ENCODE measurements at regions not wholly inside any gene's neighbourhood (a gene's known extent, or its start where the extent isn't known, plus 50 kb on each side); places are given as distances from the start of the nearest gene placed in this dataset.
A peak's percentile ranks its signal among the peaks of the same experiment; 100 is the strongest.

DNA sequence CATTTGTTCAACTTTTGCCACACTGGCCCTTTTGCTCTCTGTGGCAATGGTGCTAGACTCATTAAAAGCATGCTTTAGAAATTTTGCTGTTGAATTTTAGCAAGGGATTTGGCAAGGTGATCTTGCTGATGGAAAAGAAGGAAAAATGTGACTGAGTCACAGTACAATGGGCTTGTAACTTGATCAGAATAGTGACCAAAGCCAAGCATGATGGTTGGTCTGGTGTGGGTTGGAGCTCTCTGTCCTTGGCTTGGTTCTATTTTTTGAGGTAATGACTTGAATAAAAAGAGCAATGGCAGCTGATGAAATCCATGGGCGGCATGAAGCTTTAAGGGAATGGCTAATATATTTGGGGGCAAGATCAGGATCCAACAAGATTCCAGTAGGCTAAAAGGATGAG, 114.4 kb upstream of the ZNF366 start:
- Histone ChIP-seq H3K36me3 (ENCODE audit: insufficient read depth, low read length) (no peaks in the 10 kb centered on the region), H3K9me3 (ENCODE audit: low read length) (no peaks in the 10 kb centered on the region), H3K79me2 (ENCODE audit: low read length) (no peaks in the 10 kb centered on the region), H3K9me2 (replicated peaks; ENCODE audit: insufficient read depth, low read length) (no peaks in the 10 kb centered on the region), H3K4me1 (ENCODE audit: low read length) (no peaks in the 10 kb centered on the region), H3K27ac (ENCODE audit: low read length) (no peak overlapping the region), H3K9ac (ENCODE audit: low read length) (no peak overlapping the region), H3K4me2 (ENCODE audit: low read depth, low read length, poor library complexity, severe bottlenecking) (no peak overlapping the region), H3K4me3 (ENCODE audit: low read length) (no peak overlapping the region), H3K27me3 (ENCODE audit: low read length) (no peaks in the 10 kb centered on the region), H4K20me1 (ENCODE audit: insufficient read depth, low read depth, low read length) (no peaks in the 10 kb centered on the region), H2AFZ (ENCODE audit: low read length) (no peak overlapping the region)
- DNase-seq: no peak

DNA sequence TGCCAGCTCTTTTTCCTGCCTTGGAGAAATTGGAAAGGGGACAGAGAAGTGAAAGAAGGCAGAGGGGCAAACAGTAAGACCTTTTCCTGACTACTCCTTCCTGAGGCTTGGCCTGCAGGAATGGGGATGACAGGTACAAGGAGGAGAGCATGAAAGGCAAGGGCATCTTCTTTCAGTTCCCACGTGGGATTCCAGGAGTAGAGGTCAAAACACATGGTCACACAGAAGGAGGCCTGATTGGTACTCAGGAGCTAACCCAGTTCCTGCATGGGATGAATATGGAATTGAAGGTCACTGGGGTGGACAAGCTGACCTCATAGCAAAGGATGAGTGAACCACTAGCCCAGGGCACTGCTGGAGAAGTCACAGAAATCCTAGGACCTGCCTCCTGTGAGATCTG, 112.5 kb upstream of the ZNF366 start:
- Histone ChIP-seq H3K9me2 (replicated peaks; ENCODE audit: insufficient read depth, low read length) (no peaks in the 10 kb centered on the region), H3K36me3 (ENCODE audit: insufficient read depth, low read length) (no peaks in the 10 kb centered on the region), H4K20me1 (ENCODE audit: insufficient read depth, low read depth, low read length) (no peaks in the 10 kb centered on the region), H2AFZ (ENCODE audit: low read length) (no peak overlapping the region), H3K4me2 (ENCODE audit: low read depth, low read length, poor library complexity, severe bottlenecking) (no peak overlapping the region), H3K9ac (ENCODE audit: low read length) (no peak overlapping the region), H3K27ac (ENCODE audit: low read length) (no peak overlapping the region), H3K4me3 (ENCODE audit: low read length) (no peak overlapping the region), H3K27me3 (ENCODE audit: low read length) (no peaks in the 10 kb centered on the region), H3K79me2 (ENCODE audit: low read length) (no peaks in the 10 kb centered on the region), H3K9me3 (ENCODE audit: low read length) (no peaks in the 10 kb centered on the region), H3K4me1 (ENCODE audit: low read length) (no peaks in the 10 kb centered on the region)
- DNase-seq: no peak

DNA sequence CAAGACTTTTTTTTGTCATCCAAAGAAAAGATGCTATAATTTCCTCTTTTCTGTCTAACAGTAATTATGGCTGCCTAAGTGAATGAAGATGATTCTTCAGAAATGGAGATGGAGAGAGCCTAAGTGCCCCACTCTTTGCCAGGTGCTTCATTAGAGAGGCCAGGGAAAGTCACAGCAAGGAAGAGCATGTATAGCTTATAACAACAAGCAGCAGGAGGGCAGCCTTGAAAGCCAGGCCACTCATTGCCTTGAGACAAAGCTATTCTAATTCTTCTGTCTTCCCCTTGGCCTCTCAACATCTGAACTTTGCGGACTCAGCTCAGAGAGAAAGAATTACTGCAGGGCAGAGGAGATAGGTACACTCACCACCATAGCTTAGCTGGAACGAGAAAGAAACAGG, 112.0 kb upstream of the ZNF366 start:
- no peak overlapping the region for H3K27ac ChIP-seq (ENCODE audit: low read length)
- H4K20me1 ChIP-seq (ENCODE audit: insufficient read depth, low read depth, low read length): no peaks in the 10 kb centered on the region
- no peaks in the 10 kb centered on the region for H3K79me2 ChIP-seq (ENCODE audit: low read length)
- no peaks in the 10 kb centered on the region for H3K9me3 ChIP-seq (ENCODE audit: low read length)
- H3K27me3 ChIP-seq (ENCODE audit: low read length): no peaks in the 10 kb centered on the region
- H3K4me3 ChIP-seq (ENCODE audit: low read length): no peak overlapping the region
- no peak overlapping the region for H3K4me2 ChIP-seq (ENCODE audit: low read depth, low read length, poor library complexity, severe bottlenecking)
- no peaks in the 10 kb centered on the region for H3K36me3 ChIP-seq (ENCODE audit: insufficient read depth, low read length)
- no peak overlapping the region for H2AFZ ChIP-seq (ENCODE audit: low read length)
- no peaks in the 10 kb centered on the region for H3K9me2 ChIP-seq (replicated peaks; ENCODE audit: insufficient read depth, low read length)
- no peak overlapping the region for H3K9ac ChIP-seq (ENCODE audit: low read length)
- no peaks in the 10 kb centered on the region for H3K4me1 ChIP-seq (ENCODE audit: low read length)
- no peak for DNase-seq

DNA sequence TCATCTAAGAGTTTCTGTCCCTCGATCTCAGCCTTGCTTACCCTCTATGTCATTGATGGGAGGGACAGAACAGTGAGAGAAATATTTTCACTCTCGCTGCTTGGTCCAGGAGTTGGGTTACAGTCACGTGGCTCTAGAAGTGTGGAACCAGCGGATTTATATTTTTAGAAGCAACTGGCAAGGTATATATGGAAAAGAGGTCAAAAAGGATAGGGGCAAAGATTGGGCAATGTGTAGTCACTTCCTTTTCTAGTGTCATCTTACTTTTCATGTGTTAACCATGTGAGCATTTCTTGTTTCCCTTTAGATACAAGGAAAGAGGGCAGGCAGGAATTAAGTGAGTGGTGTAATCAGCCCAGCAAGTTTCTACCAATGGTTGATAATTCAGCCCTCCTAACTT, 111.5 kb upstream of the ZNF366 start:
- Histone ChIP-seq H3K36me3 (ENCODE audit: insufficient read depth, low read length) (no peaks in the 10 kb centered on the region), H3K79me2 (ENCODE audit: low read length) (no peaks in the 10 kb centered on the region), H3K27me3 (ENCODE audit: low read length) (no peaks in the 10 kb centered on the region), H3K9me2 (replicated peaks; ENCODE audit: insufficient read depth, low read length) (no peaks in the 10 kb centered on the region), H3K9me3 (ENCODE audit: low read length) (no peaks in the 10 kb centered on the region), H3K27ac (ENCODE audit: low read length) (no peak overlapping the region), H3K9ac (ENCODE audit: low read length) (no peak overlapping the region), H2AFZ (ENCODE audit: low read length) (no peak overlapping the region), H3K4me3 (ENCODE audit: low read length) (no peak overlapping the region), H3K4me2 (ENCODE audit: low read depth, low read length, poor library complexity, severe bottlenecking) (no peak overlapping the region), H3K4me1 (ENCODE audit: low read length) (no peaks in the 10 kb centered on the region), H4K20me1 (ENCODE audit: insufficient read depth, low read depth, low read length) (no peaks in the 10 kb centered on the region)
- no peak for DNase-seq

DNA sequence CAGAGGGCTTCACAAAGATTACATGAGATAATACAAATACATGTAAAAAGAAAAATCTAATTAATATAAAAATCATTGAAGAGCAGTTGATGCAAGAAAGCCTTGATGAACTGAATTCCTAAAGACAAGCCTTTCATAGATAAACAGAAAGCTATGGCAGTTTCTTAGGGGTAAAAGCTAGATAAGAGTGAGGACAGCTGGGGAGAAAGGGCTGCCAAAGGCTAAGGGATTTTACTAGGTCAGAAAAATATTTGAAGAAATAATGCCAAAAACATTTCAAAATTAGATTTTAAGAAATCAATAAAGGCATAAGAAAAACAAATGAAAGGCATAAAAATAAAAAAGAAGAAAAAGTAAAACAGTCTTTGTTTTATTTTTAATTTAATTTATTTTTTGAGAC, 107.9 kb upstream of the ZNF366 start:
- H3K4me1 ChIP-seq (ENCODE audit: low read length): no peaks in the 10 kb centered on the region
- no peak overlapping the region for H3K4me2 ChIP-seq (ENCODE audit: low read depth, low read length, poor library complexity, severe bottlenecking)
- no peaks in the 10 kb centered on the region for H3K27me3 ChIP-seq (ENCODE audit: low read length)
- no peak overlapping the region for H2AFZ ChIP-seq (ENCODE audit: low read length)
- H3K9ac ChIP-seq (ENCODE audit: low read length): no peak overlapping the region
- H3K79me2 ChIP-seq (ENCODE audit: low read length): no peaks in the 10 kb centered on the region
- H3K36me3 ChIP-seq (ENCODE audit: insufficient read depth, low read length): no peaks in the 10 kb centered on the region
- H3K9me2 ChIP-seq (replicated peaks; ENCODE audit: insufficient read depth, low read length): no peaks in the 10 kb centered on the region
- no peaks in the 10 kb centered on the region for H3K9me3 ChIP-seq (ENCODE audit: low read length)
- DNase-seq: no peak
- no peaks in the 10 kb centered on the region for H4K20me1 ChIP-seq (ENCODE audit: insufficient read depth, low read depth, low read length)
- no peak overlapping the region for H3K4me3 ChIP-seq (ENCODE audit: low read length)
- no peak overlapping the region for H3K27ac ChIP-seq (ENCODE audit: low read length)

DNA sequence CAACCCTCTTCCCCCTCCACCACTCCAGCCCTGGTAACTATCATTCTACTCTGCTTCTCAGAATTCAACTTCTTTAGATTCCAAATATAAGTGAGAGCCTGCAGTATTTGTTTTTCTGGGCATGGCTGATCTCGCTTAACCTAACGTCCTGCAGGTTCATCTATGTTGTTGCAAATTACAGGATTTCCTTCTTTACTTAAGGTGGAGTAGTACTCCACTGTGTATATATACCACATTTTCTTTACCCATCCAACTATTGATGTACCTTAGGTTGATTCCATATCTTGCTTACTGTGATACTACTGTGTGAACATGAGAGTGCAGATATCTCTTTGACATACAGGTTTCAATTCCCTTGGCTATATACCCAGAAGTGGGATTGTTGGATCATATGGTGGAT, 106.3 kb upstream of the ZNF366 start:
- no peak overlapping the region for H3K27ac ChIP-seq (ENCODE audit: low read length)
- DNase-seq: no peak
- no peaks in the 10 kb centered on the region for H3K27me3 ChIP-seq (ENCODE audit: low read length)
- no peaks in the 10 kb centered on the region for H3K36me3 ChIP-seq (ENCODE audit: insufficient read depth, low read length)
- no peaks in the 10 kb centered on the region for H3K9me2 ChIP-seq (replicated peaks; ENCODE audit: insufficient read depth, low read length)
- no peak overlapping the region for H2AFZ ChIP-seq (ENCODE audit: low read length)
- no peaks in the 10 kb centered on the region for H4K20me1 ChIP-seq (ENCODE audit: insufficient read depth, low read depth, low read length)
- no peaks in the 10 kb centered on the region for H3K79me2 ChIP-seq (ENCODE audit: low read length)
- no peak overlapping the region for H3K4me3 ChIP-seq (ENCODE audit: low read length)
- no peaks in the 10 kb centered on the region for H3K4me1 ChIP-seq (ENCODE audit: low read length)
- no peak overlapping the region for H3K9ac ChIP-seq (ENCODE audit: low read length)
- H3K9me3 ChIP-seq (ENCODE audit: low read length): no peaks in the 10 kb centered on the region
- no peak overlapping the region for H3K4me2 ChIP-seq (ENCODE audit: low read depth, low read length, poor library complexity, severe bottlenecking)

DNA sequence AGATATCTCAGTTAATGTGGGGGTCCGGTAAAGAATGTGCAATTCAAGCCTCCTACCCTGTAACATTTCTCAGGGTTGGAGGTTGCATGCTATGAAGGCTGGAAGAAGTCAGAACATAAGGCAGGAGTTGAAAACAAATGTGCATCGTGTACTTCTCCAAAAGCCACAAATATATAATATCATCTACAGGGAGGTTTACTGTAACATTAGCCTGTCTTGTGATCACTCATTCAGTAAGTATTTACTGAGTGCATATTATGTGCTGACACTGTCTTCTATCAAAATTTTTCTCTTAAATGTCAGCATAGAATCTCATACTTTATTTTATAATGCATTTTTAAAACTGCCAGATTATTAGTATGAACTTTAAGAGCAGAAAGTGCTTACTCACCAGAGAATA, 105.6 kb upstream of the ZNF366 start:
- Histone ChIP-seq H3K4me2 (ENCODE audit: low read depth, low read length, poor library complexity, severe bottlenecking) (no peak overlapping the region), H4K20me1 (ENCODE audit: insufficient read depth, low read depth, low read length) (no peaks in the 10 kb centered on the region), H3K9me2 (replicated peaks; ENCODE audit: insufficient read depth, low read length) (no peaks in the 10 kb centered on the region), H3K27me3 (ENCODE audit: low read length) (no peaks in the 10 kb centered on the region), H2AFZ (ENCODE audit: low read length) (no peak overlapping the region), H3K79me2 (ENCODE audit: low read length) (no peaks in the 10 kb centered on the region), H3K9ac (ENCODE audit: low read length) (no peak overlapping the region), H3K9me3 (ENCODE audit: low read length) (no peaks in the 10 kb centered on the region), H3K36me3 (ENCODE audit: insufficient read depth, low read length) (no peaks in the 10 kb centered on the region), H3K27ac (ENCODE audit: low read length) (no peak overlapping the region), H3K4me1 (ENCODE audit: low read length) (no peaks in the 10 kb centered on the region), H3K4me3 (ENCODE audit: low read length) (no peak overlapping the region)
- DNase-seq: no peak

DNA sequence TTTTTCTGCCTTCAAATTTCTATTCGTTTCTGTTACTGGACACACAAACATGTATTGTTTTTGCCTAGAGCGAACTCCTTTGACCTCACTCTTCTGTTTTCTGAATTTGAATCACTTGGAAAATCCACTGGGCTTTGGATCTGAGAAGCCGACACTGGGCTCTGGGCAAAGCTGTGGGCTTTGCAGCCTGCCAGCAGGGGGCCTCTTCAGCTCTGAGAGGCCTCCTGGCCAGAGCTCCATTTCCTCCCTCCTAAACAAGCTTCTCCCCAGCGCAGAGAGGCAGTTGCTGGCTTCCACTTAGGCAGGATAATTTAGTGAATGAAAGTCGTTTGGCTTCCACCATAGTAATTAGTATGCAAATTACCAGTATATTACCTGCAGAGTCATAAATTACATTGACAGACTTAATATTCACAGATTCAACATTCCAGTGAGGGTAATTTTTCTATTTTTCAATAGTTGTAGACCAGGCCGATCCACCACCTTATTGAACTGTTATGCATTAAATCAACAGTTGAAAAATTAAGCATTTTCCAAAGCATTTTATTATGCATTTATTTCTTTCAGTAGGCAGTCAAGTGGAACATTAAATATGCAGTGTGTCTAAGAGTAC, 104.0 kb upstream of the ZNF366 start:
- H3K4me2 ChIP-seq (ENCODE audit: low read depth, low read length, poor library complexity, severe bottlenecking): no peak overlapping the region
- H3K36me3 ChIP-seq (ENCODE audit: insufficient read depth, low read length): no peaks in the 10 kb centered on the region
- no peaks in the 10 kb centered on the region for H3K9me3 ChIP-seq (ENCODE audit: low read length)
- H3K9ac ChIP-seq (ENCODE audit: low read length): no peak overlapping the region
- no peak overlapping the region for H2AFZ ChIP-seq (ENCODE audit: low read length)
- H3K27ac ChIP-seq (ENCODE audit: low read length): no peak overlapping the region
- no peaks in the 10 kb centered on the region for H3K27me3 ChIP-seq (ENCODE audit: low read length)
- H3K79me2 ChIP-seq (ENCODE audit: low read length): no peaks in the 10 kb centered on the region
- peak; percentile 77 for DNase-seq
- H3K9me2 ChIP-seq (replicated peaks; ENCODE audit: insufficient read depth, low read length): no peaks in the 10 kb centered on the region
- H4K20me1 ChIP-seq (ENCODE audit: insufficient read depth, low read depth, low read length): no peaks in the 10 kb centered on the region
- no peaks in the 10 kb centered on the region for H3K4me1 ChIP-seq (ENCODE audit: low read length)
- no peak overlapping the region for H3K4me3 ChIP-seq (ENCODE audit: low read length)

DNA sequence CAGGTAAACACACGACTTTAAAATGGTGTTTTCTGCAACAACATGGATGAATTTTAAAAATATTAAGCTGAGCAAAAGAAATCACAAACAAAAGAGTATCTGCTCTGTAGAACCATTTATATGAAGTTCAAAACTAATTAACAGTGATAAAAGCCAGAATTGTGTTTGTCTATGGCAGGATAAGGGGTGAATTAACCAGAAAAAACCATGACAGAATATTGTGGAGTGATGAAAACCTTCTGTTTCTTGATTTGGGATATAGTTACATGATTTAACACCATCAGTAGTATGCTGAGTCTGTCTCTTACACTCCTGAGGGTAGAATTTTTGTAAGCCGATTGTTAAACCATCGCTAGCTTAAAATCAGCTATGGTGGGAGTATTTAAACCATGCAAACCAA, 101.7 kb upstream of the ZNF366 start:
- H3K79me2 ChIP-seq (ENCODE audit: low read length): no peaks in the 10 kb centered on the region
- no peaks in the 10 kb centered on the region for H3K4me1 ChIP-seq (ENCODE audit: low read length)
- H3K27ac ChIP-seq (ENCODE audit: low read length): no peak overlapping the region
- H3K27me3 ChIP-seq (ENCODE audit: low read length): no peaks in the 10 kb centered on the region
- DNase-seq: no peak
- H3K36me3 ChIP-seq (ENCODE audit: insufficient read depth, low read length): no peaks in the 10 kb centered on the region
- no peak overlapping the region for H3K9ac ChIP-seq (ENCODE audit: low read length)
- H4K20me1 ChIP-seq (ENCODE audit: insufficient read depth, low read depth, low read length): no peaks in the 10 kb centered on the region
- no peak overlapping the region for H3K4me3 ChIP-seq (ENCODE audit: low read length)
- H3K4me2 ChIP-seq (ENCODE audit: low read depth, low read length, poor library complexity, severe bottlenecking): no peak overlapping the region
- no peaks in the 10 kb centered on the region for H3K9me3 ChIP-seq (ENCODE audit: low read length)
- no peaks in the 10 kb centered on the region for H3K9me2 ChIP-seq (replicated peaks; ENCODE audit: insufficient read depth, low read length)
- H2AFZ ChIP-seq (ENCODE audit: low read length): no peak overlapping the region

All from Karpas-422 (cell line).